GM12873 (cell line): ENCODE measurements at regions not wholly inside any gene's neighbourhood (a gene's known extent, or its start where the extent isn't known, plus 50 kb on each side); places are given as distances from the start of the nearest gene placed in this dataset.

Experiments
- TF ChIP-seq, protein P1 (sequence below): IDR thresholded peaks from 2 replicates; pipeline ENCODE4 v1.5.1; 2012; ENCODE audit warnings: low read depth, mild to moderate bottlenecking, moderate library complexity, low read length, control low read depth; ENCODE audit not compliant: insufficient read depth; ENCODE audit errors: missing control alignments

DNA sequence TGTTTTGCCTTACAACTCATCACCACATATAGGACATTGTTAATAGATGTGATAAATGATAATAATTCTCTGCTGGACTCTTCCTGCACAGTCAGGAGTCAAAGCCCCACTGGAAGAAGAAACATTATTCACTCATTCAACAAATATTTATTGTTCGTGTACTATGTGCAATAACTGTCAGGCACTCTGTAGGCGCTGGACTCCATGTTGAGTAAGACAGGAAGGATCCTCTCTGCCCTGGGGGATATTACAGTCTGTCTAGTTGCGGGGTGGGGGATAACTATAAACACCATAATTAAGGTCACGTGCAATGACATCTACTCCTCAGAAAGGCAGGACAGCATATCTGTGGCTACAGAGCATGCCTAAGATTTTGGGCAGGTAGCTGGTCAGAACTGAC lies 281.1 kb downstream of the FAT3 start:
- TF ChIP-seq, protein P1, sequence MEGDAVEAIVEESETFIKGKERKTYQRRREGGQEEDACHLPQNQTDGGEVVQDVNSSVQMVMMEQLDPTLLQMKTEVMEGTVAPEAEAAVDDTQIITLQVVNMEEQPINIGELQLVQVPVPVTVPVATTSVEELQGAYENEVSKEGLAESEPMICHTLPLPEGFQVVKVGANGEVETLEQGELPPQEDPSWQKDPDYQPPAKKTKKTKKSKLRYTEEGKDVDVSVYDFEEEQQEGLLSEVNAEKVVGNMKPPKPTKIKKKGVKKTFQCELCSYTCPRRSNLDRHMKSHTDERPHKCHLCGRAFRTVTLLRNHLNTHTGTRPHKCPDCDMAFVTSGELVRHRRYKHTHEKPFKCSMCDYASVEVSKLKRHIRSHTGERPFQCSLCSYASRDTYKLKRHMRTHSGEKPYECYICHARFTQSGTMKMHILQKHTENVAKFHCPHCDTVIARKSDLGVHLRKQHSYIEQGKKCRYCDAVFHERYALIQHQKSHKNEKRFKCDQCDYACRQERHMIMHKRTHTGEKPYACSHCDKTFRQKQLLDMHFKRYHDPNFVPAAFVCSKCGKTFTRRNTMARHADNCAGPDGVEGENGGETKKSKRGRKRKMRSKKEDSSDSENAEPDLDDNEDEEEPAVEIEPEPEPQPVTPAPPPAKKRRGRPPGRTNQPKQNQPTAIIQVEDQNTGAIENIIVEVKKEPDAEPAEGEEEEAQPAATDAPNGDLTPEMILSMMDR = no peak

DNA sequence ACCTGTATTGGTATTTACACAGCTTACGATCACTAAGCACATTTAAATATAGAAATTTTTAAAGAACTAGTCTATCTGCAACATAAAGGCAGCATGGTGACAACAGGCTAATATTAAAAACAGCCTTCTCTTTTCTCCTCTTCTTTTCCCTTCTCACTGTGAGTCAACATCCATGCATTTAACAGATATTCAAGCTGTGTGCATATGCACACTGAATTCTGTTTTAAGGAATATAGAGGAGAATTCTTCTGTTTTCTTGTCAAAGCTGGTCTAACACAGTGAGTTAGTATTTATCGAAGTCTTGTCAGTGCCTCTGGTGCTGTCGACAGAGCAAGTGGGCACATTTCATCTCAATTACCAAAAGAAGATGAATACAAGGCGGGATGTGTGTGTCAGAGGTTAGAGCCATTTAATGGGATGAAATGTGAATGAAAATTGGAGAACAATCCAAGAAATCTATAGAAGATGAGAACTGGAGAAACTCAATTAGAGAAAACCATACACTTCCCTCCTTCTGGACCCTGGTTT lies 282.3 kb downstream of the FAT3 start:
- TF ChIP-seq, protein P1 = no peak

DNA sequence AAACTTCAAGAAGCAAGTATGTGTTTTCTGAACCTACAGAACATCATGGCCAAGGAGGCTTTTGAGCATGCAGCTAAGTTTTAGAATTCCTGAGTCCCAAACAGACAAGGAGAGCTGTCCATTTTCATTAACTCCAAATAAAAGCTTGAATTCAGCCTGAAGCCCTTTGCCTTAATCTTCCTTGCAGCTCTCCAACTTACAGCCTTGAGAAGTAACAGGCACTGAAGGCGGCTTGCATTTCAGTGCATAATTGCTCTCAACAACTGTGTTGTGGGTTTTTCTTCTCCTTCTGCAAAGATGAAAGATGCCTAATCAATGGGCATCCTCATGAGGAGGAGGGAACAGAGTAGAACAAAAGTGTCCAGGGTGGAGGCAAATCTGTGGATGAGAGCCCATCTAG lies 286.0 kb downstream of the FAT3 start:
- TF ChIP-seq, protein P1 = no peak

DNA sequence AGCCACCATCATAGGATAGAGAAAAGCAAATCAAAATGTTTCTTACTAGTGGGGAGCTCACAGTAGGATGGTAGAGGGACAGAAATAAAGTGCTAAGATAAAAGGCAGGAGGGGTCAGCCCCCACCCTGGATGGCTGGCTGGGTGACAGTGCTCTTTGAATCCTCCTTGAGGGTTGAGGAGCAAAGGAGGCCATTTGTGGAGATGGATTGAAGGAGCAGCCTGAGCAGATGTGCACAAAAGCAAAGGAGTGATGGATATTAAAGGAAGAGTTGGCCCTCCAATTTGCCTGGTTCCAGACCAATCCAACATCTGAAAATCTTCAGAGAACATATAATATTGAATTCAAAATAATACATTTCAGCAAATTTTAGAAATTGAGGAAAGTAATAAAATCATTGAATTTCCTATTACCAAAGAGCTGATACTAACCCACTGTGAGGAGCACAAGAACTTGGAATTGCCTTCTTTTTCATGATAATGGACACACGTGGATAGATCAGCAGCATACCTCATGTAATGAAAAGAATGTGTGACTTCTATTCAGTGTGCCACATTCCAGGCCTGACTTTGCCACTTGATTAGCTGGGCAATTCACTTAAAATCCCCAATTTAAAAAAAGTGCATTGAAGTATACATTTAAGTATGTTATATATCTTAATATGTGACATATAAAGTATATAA lies 287.0 kb downstream of the FAT3 start:
- TF ChIP-seq, protein P1 = no peak

DNA sequence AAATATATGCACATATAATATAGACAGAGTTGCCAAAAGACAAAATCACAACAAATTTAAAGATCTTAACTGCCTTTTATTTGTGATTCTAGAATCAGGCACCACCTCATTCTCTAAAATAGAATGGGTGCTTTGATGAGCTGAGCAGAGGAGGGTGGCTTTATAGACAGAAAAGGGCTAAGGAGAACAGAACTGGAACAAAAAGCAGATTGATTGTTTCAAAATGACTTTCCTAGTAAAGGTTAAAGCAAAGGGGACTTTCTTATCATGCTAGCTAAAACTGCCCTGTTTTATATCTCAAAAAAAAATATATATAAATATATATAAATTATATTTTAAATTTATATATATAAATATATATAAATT lies 287.6 kb downstream of the FAT3 start:
- TF ChIP-seq, protein P1 = no peak

DNA sequence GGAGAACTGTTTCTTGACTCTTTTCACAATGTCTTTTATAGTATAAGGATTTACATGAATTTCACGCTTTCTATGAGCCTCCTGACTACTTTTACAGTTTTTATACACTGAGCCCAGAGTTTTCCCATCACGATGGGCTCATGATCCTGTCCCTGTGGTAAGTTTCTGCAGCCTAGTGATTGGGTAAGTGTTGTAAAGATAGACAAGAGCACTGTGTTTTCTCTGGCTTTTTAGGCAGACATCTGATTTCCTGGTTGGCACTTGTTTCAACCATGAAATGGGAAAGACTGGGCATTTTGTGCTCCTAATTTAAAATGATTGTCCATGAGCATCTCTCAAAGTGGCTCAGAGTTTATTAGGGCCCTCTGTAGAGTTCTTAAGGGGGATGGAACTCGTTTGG lies 299.0 kb downstream of the FAT3 start:
- TF ChIP-seq, protein P1 = no peak

DNA sequence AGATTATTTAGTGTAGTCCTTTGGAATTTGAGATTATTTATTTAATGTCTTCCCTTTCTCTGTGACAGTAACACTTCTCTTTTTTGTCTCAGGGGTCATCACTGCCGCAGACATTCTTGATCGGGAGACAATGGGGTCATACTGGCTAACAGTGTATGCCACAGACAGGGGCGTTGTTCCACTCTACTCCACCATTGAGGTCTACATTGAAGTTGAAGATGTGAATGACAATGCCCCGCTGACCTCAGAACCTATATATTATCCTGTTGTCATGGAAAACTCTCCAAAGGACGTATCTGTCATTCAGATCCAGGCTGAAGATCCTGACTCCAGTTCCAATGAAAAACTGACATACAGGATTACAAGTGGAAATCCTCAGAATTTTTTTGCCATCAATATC lies 299.9 kb downstream of the FAT3 start:
- TF ChIP-seq, protein P1 = no peak
